Smooth muscle cell (in vitro differentiated cells): ENCODE measurements at regions not wholly inside any gene's neighbourhood (a gene's known extent, or its start where the extent isn't known, plus 50 kb on each side); places are given as distances from the start of the nearest gene placed in this dataset.

Experiments used
- DNase-seq: peaks from one replicate; lab custom pipeline; 2025; ENCODE audit not compliant: unreplicated experiment; lab: John Stamatoyannopoulos, UW
- H2AFZ ChIP-seq: fragments of 200-600 bp; sonication (generic); 2 replicates; pipeline ENCODE4 v1.6.0; 2016; ENCODE audit warnings: antibody characterized with exemption, low read depth, mild to moderate bottlenecking
- H3F3A ChIP-seq: fragments of 200-600 bp; sonication (generic); 2 replicates; pipeline ENCODE4 v1.6.0; 2017; ENCODE audit warnings: antibody characterized with exemption, low read depth
- H3K27ac ChIP-seq: fragments of 200-600 bp; sonication (generic); 2 replicates; pipeline ENCODE4 v1.5.1; 2016; ENCODE audit warnings: low read depth, mild to moderate bottlenecking
- H3K27me3 ChIP-seq: fragments of 200-600 bp; sonication (generic); 2 replicates; pipeline ENCODE4 v1.6.1; 2016; ENCODE audit warnings: low read depth, mild to moderate bottlenecking
- H3K36me3 ChIP-seq: fragments of 200-600 bp; sonication (generic); 2 replicates; pipeline ENCODE4 v1.5.1; 2016; ENCODE audit warnings: low read depth
- H3K4me1 ChIP-seq: fragments of 200-600 bp; sonication (generic); 2 replicates; pipeline ENCODE4 v1.5.1; 2016; ENCODE audit warnings: low read depth
- H3K4me2 ChIP-seq: fragments of 200-600 bp; sonication (generic); 2 replicates; pipeline ENCODE4 v1.6.0; 2016; ENCODE audit warnings: mild to moderate bottlenecking
- H3K4me3 ChIP-seq: fragments of 200-600 bp; sonication (generic); 2 replicates; pipeline ENCODE4 v1.5.1; 2016; ENCODE audit warnings: mild to moderate bottlenecking
- H3K79me2 ChIP-seq: fragments of 200-600 bp; sonication (generic); 2 replicates; pipeline ENCODE4 v1.6.0; 2016; ENCODE audit warnings: low read depth, mild to moderate bottlenecking
- H3K9ac ChIP-seq: fragments of 200-600 bp; sonication (generic); 2 replicates; pipeline ENCODE4 v1.6.0; 2016; ENCODE audit warnings: low read depth
- H3K9me3 ChIP-seq: fragments of 200-600 bp; sonication (generic); replicated peaks from 2 replicates; pipeline ENCODE4 v1.5.1; 2016; ENCODE audit warnings: low read depth
- H4K20me1 ChIP-seq: fragments of 200-600 bp; sonication (generic); 2 replicates; pipeline ENCODE4 v1.6.0; 2016; ENCODE audit warnings: low read depth
- CTCF ChIP-seq: fragments of 200-600 bp; sonication (generic); IDR thresholded peaks from 2 replicates; pipeline ENCODE4 v1.5.1; 2017; ENCODE audit warnings: borderline replicate concordance, mild to moderate bottlenecking, antibody characterized with exemption; ENCODE audit not compliant: insufficient read depth, poor library complexity, severe bottlenecking
- WGBS: methylation state at CpG from one replicate; pipeline ENCODE4 v1.1.7; 2016; ENCODE audit warnings: low lambda C conversion rate; 5-methylcytosine and 5-hydroxymethylcytosine counted together

DNA sequence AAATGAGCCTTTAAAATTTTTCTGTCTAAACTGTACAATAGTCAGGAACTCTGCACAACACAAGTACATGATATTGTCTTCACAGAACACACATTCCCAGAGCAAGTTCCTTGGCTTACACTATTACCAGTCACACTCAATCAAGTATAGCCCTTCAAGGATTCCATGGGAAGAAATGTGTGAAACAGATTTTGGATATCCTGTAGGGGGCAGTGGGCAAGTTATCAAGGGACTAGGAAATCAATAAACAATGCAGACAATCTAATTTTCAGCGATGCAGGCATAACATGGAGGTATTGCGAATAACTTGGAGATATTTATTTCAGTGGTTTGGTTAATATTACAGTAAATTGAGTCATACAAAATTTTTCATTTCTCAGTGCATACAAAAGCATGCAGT lies 1171.5 kb upstream of the NUDT12 start:
- no peak overlapping the region for H2AFZ ChIP-seq
- 92% methylated on average over 2 of the region's 2 CpGs for WGBS
- no peak overlapping the region for H3K9ac ChIP-seq
- no peaks in the 10 kb centered on the region for H3K9me3 ChIP-seq
- H3K4me3 ChIP-seq, result no peak overlapping the region
- TF ChIP-seq CTCF, result no peak
- no peaks in the 10 kb centered on the region for H3K79me2 ChIP-seq
- no peaks in the 10 kb centered on the region for H3K36me3 ChIP-seq
- H4K20me1 ChIP-seq, result no peaks in the 10 kb centered on the region
- no peaks in the 10 kb centered on the region for H3F3A ChIP-seq
- H3K4me1 ChIP-seq, result no peaks in the 10 kb centered on the region
- no peak overlapping the region for H3K27ac ChIP-seq
- DNase-seq, result no peak
- no peaks in the 10 kb centered on the region for H3K27me3 ChIP-seq
- no peak overlapping the region for H3K4me2 ChIP-seq

GRCh38 chr5:104733063-104733669 lies 1170.6 kb upstream of the NUDT12 start:
- Histone ChIP-seq H3K4me3 (no peak overlapping the region), H3K27me3 (no peaks in the 10 kb centered on the region), H3K27ac (no peak overlapping the region), H3K36me3 (no peaks in the 10 kb centered on the region), H3K4me1 (no peaks in the 10 kb centered on the region), H3K4me2 (no peak overlapping the region), H4K20me1 (no peaks in the 10 kb centered on the region), H3F3A (no peaks in the 10 kb centered on the region), H3K9me3 (no peaks in the 10 kb centered on the region), H3K9ac (no peak overlapping the region), H2AFZ (no peak overlapping the region), H3K79me2 (no peaks in the 10 kb centered on the region)
- TF ChIP-seq CTCF, result no peak
- DNase-seq, result no peak
- WGBS, result 76% methylated on average over 2 of the region's 2 CpGs

DNA sequence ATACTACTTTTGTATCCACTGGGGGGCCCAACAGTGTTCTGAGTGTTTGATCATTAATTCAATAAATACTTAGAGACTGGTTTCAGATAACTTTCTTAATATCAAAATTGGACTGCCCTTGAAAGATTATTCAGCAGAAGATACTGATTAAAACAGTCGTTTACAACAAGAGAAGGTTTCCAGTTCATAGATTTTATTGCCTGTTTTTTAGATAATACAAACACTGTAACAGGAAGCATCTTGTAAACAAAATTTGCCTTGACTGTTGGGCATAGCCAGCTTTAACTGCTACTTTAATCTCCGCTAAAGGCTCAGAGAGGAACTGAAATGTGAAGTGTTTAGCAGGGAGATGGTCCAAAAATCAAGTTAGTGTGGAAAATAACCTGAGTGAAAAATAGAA lies 1168.7 kb upstream of the NUDT12 start:
- no peaks in the 10 kb centered on the region for H3K79me2 ChIP-seq
- no peak for TF ChIP-seq CTCF
- no peaks in the 10 kb centered on the region for H3K9me3 ChIP-seq
- H4K20me1 ChIP-seq, result no peaks in the 10 kb centered on the region
- H3K27me3 ChIP-seq, result no peaks in the 10 kb centered on the region
- H3F3A ChIP-seq, result no peaks in the 10 kb centered on the region
- WGBS, result 37% methylated on average over 2 of the region's 2 CpGs
- no peak overlapping the region for H3K27ac ChIP-seq
- no peaks in the 10 kb centered on the region for H3K4me1 ChIP-seq
- H2AFZ ChIP-seq, result no peak overlapping the region
- no peak for DNase-seq
- H3K36me3 ChIP-seq, result no peaks in the 10 kb centered on the region
- no peak overlapping the region for H3K9ac ChIP-seq
- H3K4me2 ChIP-seq, result no peak overlapping the region
- H3K4me3 ChIP-seq, result no peak overlapping the region

GRCh38 chr5:104708027-104708426 lies 1145.4 kb upstream of the NUDT12 start:
- 81% methylated on average over 3 of the region's 3 CpGs for WGBS
- Histone ChIP-seq H3K4me1 (no peaks in the 10 kb centered on the region), H3K9ac (no peak overlapping the region), H3K27me3 (no peaks in the 10 kb centered on the region), H3K9me3 (peaks cover 5% of the 10 kb centered on the region), H3K36me3 (no peaks in the 10 kb centered on the region), H3K4me3 (no peak overlapping the region), H2AFZ (no peak overlapping the region), H3K79me2 (no peaks in the 10 kb centered on the region), H3F3A (no peaks in the 10 kb centered on the region), H3K4me2 (no peak overlapping the region), H3K27ac (no peak overlapping the region), H4K20me1 (no peaks in the 10 kb centered on the region)
- TF ChIP-seq CTCF, result no peak
- no peak for DNase-seq
